Thyroid gland (tissue), 4 donors: ENCODE measurements at regions not wholly inside any gene's neighbourhood (a gene's known extent, or its start where the extent isn't known, plus 50 kb on each side); places are given as distances from the start of the nearest gene placed in this dataset.

Experiments used
- DNase-seq, 2 donors: peaks; one replicate each; pipeline ENCODE4 v3.0.0-alpha.2; 2019
- H3K27ac ChIP-seq, 3 donors: fragments of 200-600 bp; sonication (generic); 1 replicate in 2 of 3; 2 replicates in 1 of 3; pipeline ENCODE4 v1.5.1; 2016 to 2019; ENCODE audit warnings: mild to moderate bottlenecking in 1 of 3, moderate library complexity in 1 of 3
- H3K27me3 ChIP-seq: fragments of 200-600 bp; sonication (generic); one replicate; pipeline ENCODE4 v1.5.1; 2019
- H3K36me3 ChIP-seq, 2 donors: fragments of 200-600 bp; sonication (generic); one replicate each; pipeline ENCODE4 v1.5.1; 2016 to 2019
- H3K4me1 ChIP-seq, 2 donors: fragments of 200-600 bp; sonication (generic); one replicate each; pipeline ENCODE4 v1.5.1; 2017 to 2019
- H3K4me3 ChIP-seq, 3 donors: fragments of 200-600 bp; sonication (generic); replicated peaks in 1 of 3; 1 replicate in 2 of 3; 2 replicates in 1 of 3; pipeline ENCODE4 v1.5.1; 2016; ENCODE audit warnings: mild to moderate bottlenecking in 1 of 3
- H3K9me3 ChIP-seq: fragments of 200-600 bp; sonication (generic); one replicate; pipeline ENCODE4 v1.5.1; 2017
- POLR2A ChIP-seq, 2 donors: fragments of 450-650 bp; IDR thresholded peaks; one replicate each; pipeline ENCODE4 v1.6.1; 2017; ENCODE audit warnings: antibody characterized with exemption in 2 of 2, mild to moderate bottlenecking in 2 of 2, moderate library complexity in 1 of 2
- WGBS, 2 donors: methylation state at CpG; one replicate each; pipeline ENCODE4 v1.1.5; 2017; 5-methylcytosine and 5-hydroxymethylcytosine counted together
- intact Hi-C: fragments of 100-400 bp; cut with DNase I; formaldehyde crosslinking; loops from one replicate; pipeline ENCODE4 v1.15.1; 2023
- TF ChIP-seq, protein P1 (sequence below), 6 experiments: fragments of 200-600 bp in 3 of 6; fragments of 450-650 bp in 3 of 6; sonication (generic) in 3 of 6; IDR thresholded peaks; one replicate each; pipeline ENCODE4 v1.5.1; 2016 to 2019; ENCODE audit warnings: antibody characterized with exemption in 6 of 6, mild to moderate bottlenecking in 2 of 6, inconsistent platforms in 1 of 6, moderate library complexity in 1 of 6

GRCh38 chr7:28291559-28291958 lies 111.0 kb upstream of the JAZF1 start:
- Histone ChIP-seq H3K4me3 (no peak overlapping the region), H3K27me3 (no peaks in the 10 kb centered on the region), H3K4me1 (no peaks in the 10 kb centered on the region), H3K9me3 (no peaks in the 10 kb centered on the region), H3K36me3 (no peaks in the 10 kb centered on the region), H3K27ac (no peak overlapping the region)
- no peak for DNase-seq
- 54 to 57% methylated on average over 4 of the region's 4 CpGs for WGBS, 2 donors
- intact Hi-C loops = loop anchor here (10.0 kb wide), 1 partner anchor 563 kb away; no protein-coding TSS in a partner anchor
- TF ChIP-seq, protein P1, sequence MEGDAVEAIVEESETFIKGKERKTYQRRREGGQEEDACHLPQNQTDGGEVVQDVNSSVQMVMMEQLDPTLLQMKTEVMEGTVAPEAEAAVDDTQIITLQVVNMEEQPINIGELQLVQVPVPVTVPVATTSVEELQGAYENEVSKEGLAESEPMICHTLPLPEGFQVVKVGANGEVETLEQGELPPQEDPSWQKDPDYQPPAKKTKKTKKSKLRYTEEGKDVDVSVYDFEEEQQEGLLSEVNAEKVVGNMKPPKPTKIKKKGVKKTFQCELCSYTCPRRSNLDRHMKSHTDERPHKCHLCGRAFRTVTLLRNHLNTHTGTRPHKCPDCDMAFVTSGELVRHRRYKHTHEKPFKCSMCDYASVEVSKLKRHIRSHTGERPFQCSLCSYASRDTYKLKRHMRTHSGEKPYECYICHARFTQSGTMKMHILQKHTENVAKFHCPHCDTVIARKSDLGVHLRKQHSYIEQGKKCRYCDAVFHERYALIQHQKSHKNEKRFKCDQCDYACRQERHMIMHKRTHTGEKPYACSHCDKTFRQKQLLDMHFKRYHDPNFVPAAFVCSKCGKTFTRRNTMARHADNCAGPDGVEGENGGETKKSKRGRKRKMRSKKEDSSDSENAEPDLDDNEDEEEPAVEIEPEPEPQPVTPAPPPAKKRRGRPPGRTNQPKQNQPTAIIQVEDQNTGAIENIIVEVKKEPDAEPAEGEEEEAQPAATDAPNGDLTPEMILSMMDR (IDR thresholded peaks at IDR 0.05) = no peak
- no peak for TF ChIP-seq POLR2A (IDR thresholded peaks at IDR 0.05)

DNA sequence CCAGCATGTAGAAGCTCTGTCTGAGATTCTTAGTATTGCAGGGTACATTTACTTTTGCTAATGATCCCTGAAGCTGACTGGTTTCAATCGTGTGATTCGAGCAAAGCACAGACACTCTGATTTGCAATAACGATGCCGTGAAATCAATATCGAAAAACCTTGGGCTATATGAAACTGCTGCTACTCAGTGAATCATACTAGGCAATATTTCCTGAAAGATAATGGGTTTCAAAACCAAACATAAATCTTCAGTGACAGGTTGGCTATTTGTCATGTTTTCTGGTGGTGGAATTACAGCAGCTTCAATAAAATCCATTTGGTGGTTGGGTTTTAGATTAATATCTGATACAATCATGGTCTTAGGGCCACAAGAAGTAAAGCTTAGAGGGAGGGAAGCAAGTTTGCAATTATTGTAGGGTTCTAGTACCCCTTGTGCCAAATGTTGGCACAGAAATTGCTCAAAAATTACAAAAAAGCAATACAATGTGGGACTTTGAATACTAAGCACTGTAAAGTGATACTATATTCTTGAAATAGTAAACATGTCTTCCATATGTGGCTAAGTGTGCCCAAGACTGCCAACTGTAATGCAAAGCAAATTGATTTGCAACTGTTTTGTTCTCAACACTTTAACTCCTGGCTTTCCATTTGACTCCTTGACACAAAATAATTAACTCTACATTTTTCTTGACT lies 112.4 kb upstream of the JAZF1 start:
- no peaks in the 10 kb centered on the region for H3K4me1 ChIP-seq
- no peak overlapping the region for H3K4me3 ChIP-seq
- no peak for TF ChIP-seq POLR2A (IDR thresholded peaks at IDR 0.05)
- TF ChIP-seq, protein P1 (IDR thresholded peaks at IDR 0.05) = no peak
- DNase-seq = no peak
- no peaks in the 10 kb centered on the region for H3K27me3 ChIP-seq
- 76 to 79% methylated on average over 5 of the region's 5 CpGs for WGBS, 2 donors
- no peaks in the 10 kb centered on the region for H3K36me3 ChIP-seq
- intact Hi-C loops = loop anchor here (10.0 kb wide), 1 partner anchor 562 kb away; no protein-coding TSS in a partner anchor
- H3K27ac ChIP-seq = no peak overlapping the region
- no peaks in the 10 kb centered on the region for H3K9me3 ChIP-seq

DNA sequence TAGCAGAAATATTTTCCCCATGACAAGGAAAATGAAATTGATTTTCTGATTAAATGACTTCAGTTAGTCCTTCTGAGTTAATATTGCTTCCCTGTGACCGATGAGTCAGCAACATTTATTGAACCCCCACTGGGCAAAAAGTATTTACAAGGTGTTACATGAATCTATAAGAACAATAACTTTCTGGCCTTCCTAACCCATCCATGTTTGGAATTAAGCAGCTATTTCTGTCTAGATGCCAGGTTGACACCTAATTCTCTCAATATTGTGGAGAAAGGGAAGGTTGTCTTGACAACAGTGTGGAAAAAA lies 112.9 kb upstream of the JAZF1 start:
- intact Hi-C loops = loop anchor here (10.0 kb wide), 1 partner anchor 561 kb away; no protein-coding TSS in a partner anchor
- Histone ChIP-seq H3K4me3 (no peak overlapping the region), H3K27ac (no peak overlapping the region), H3K36me3 (no peaks in the 10 kb centered on the region), H3K27me3 (no peaks in the 10 kb centered on the region), H3K4me1 (no peaks in the 10 kb centered on the region), H3K9me3 (no peaks in the 10 kb centered on the region)
- WGBS, 2 donors = 88 to 97% methylated on average over 1 of the region's 1 CpG
- TF ChIP-seq, protein P1 (IDR thresholded peaks at IDR 0.05) = no peak
- no peak for TF ChIP-seq POLR2A (IDR thresholded peaks at IDR 0.05)
- DNase-seq = no peak

- TF ChIP-seq, protein P1 (IDR thresholded peaks at IDR 0.05) = peak in 2 of 6 experiments; percentile 20 to 40
- TF ChIP-seq POLR2A (IDR thresholded peaks at IDR 0.05) = no peak
- intact Hi-C loops = loop anchor here (10.0 kb wide), 1 partner anchor 558 kb away; no protein-coding TSS in a partner anchor
- DNase-seq = peak; percentile 23 to 32
- H3K4me3 ChIP-seq = no peak overlapping the region
- no peaks in the 10 kb centered on the region for H3K27me3 ChIP-seq
- no peaks in the 10 kb centered on the region for H3K36me3 ChIP-seq
- H3K27ac ChIP-seq = no peak overlapping the region
- 53 to 57% methylated on average over 4 of the region's 4 CpGs for WGBS, 2 donors
- H3K9me3 ChIP-seq = no peaks in the 10 kb centered on the region
- peaks cover 0 to 6% of the 10 kb centered on the region in 2 donors for H3K4me1 ChIP-seq
Observed at GRCh38 chr7:28296571-28297483, 115.5 kb upstream of the CREB5 start.
